ENCODE measurements at regions not wholly inside any gene's neighbourhood (a gene's known extent, or its start where the extent isn't known, plus 50 kb on each side); places are given as distances from the start of the nearest gene placed in this dataset.

GRCh38 chr3:67977762-67978161 lies 323.4 kb upstream of the SUCLG2 start (continued):
- TF ChIP-seq BRCA1 (IDR thresholded peaks at IDR 0.05; ENCODE audit: low read depth, low read length) = no peak

GRCh38 chr3:67976663-67977062 lies 322.3 kb upstream of the SUCLG2 start:
- TF ChIP-seq TAF1 (IDR thresholded peaks at IDR 0.05; ENCODE audit: low read depth, low read length) (no peak), YY1 (IDR thresholded peaks at IDR 0.05; ENCODE audit: low read depth, low read length) (no peak), CTBP2 (IDR thresholded peaks at IDR 0.05; ENCODE audit: borderline replicate concordance, insufficient read depth, insufficient read length, low read length) (no peak), BCL11A (IDR thresholded peaks at IDR 0.05; ENCODE audit: low read depth in 2 of 2, low read length in 2 of 2) (no peak), GABPA (IDR thresholded peaks at IDR 0.05; ENCODE audit: borderline replicate concordance, insufficient read depth, low read length) (no peak), CHD2 (IDR thresholded peaks at IDR 0.05; ENCODE audit: low read length) (no peak), E2F6 (IDR thresholded peaks at IDR 0.05) (no peak), EZH2 (IDR thresholded peaks at IDR 0.05; ENCODE audit: low read depth, low read length, severe bottlenecking) (no peak), FOSL1 (IDR thresholded peaks at IDR 0.05; ENCODE audit: insufficient read depth, low read depth, low read length) (no peak), CHD1 (IDR thresholded peaks at IDR 0.05; ENCODE audit: low read depth, low read length) (no peak)
- POLR2A ChIA-PET (ENCODE audit: partially characterized antibody) = no interaction called here
- Histone ChIP-seq H3K4ac (replicated peaks; ENCODE audit: insufficient read length, low read depth, low read length) (no peak overlapping the region), H2BK5ac (ENCODE audit: low read depth, low read length) (no peak overlapping the region), H3K9ac (replicated peaks in 1 of 4; ENCODE audit: extremely low read depth in 1 of 4, low read depth in 3 of 4, low read length in 3 of 4) (no peak overlapping the region), H4K8ac (ENCODE audit: extremely low read depth, insufficient read depth, low read length) (no peak overlapping the region), H2BK12ac (ENCODE audit: low read depth, low read length) (no peak overlapping the region), H3K27ac (ENCODE audit: low read depth, low read length) (no peak overlapping the region), H3K56ac (replicated peaks; ENCODE audit: insufficient read length, low read depth, low read length) (no peak overlapping the region), H3K79me1 (ENCODE audit: low read depth, low read length) (no peaks in the 10 kb centered on the region), H2BK20ac (ENCODE audit: low read length) (no peak overlapping the region), H2BK120ac (replicated peaks; ENCODE audit: low read depth, low read length) (no peak overlapping the region), H3K14ac (ENCODE audit: insufficient read length) (no peak overlapping the region), H3K4me1 (replicated peaks in 1 of 4; ENCODE audit: control insufficient read depth in 3 of 4, insufficient read depth in 4 of 4, low read length in 3 of 4) (peaks cover 0 to 3% (median 0%) of the 10 kb centered on the region in 4 experiments; a peak in 1 of 7 replicates), H3K23ac (ENCODE audit: insufficient read length) (no peak overlapping the region), H4K20me1 (replicated peaks in 1 of 2; ENCODE audit: control insufficient read depth in 1 of 2, insufficient read depth in 2 of 2, low read length in 2 of 2) (no peaks in the 10 kb centered on the region), H2AFZ (ENCODE audit: low read length) (no peak overlapping the region), H3K36me3 (ENCODE audit: control insufficient read depth in 2 of 4, insufficient read depth in 4 of 4, low read length in 3 of 4) (no peaks in the 10 kb centered on the region), H3K9me3 (ENCODE audit: insufficient read depth in 2 of 2, low read depth in 1 of 2, low read length in 1 of 2) (no peaks in the 10 kb centered on the region), H3K4me3 (ENCODE audit: extremely low read depth in 1 of 4, insufficient read depth in 2 of 4, low read depth in 3 of 4, low read length in 4 of 4) (no peak overlapping the region), H2BK15ac (ENCODE audit: low read length) (no peak overlapping the region), H3K23me2 (ENCODE audit: low read depth, low read length) (no peaks in the 10 kb centered on the region), H4K5ac (ENCODE audit: insufficient read length, low read depth, low read length) (no peak overlapping the region), H3K27me3 (replicated peaks in 1 of 4; ENCODE audit: control insufficient read depth in 3 of 4, extremely low read depth in 1 of 4, insufficient read depth in 3 of 4, low read length in 3 of 4) (no peaks in the 10 kb centered on the region), H3K4me2 (ENCODE audit: insufficient read depth in 1 of 2, low read depth in 2 of 2, low read length in 2 of 2) (no peak overlapping the region), H2AK5ac (ENCODE audit: low read depth, low read length) (no peak overlapping the region), H4K91ac (replicated peaks; ENCODE audit: insufficient read length, low read length) (no peak overlapping the region), H3K18ac (ENCODE audit: extremely low read depth, low read length) (no peak overlapping the region), H3K79me2 (ENCODE audit: control insufficient read depth in 1 of 2, insufficient read depth in 2 of 2, low read length in 2 of 2) (no peaks in the 10 kb centered on the region)
- DNase-seq (ENCODE audit: low read depth in 1 of 2, low spot score in 2 of 2) (no peak), FAIRE-seq (no peak)
- CTCF ChIA-PET (ENCODE audit: partially characterized antibody) = no interaction called here
- WGBS, 2 experiments (ENCODE audit: extremely low coverage in 1 of 2, insufficient coverage in 1 of 2, insufficient read length in 1 of 2, insufficient replicate concordance in 2 of 2, low coverage in 1 of 2, low lambda C conversion rate in 2 of 2, missing lambda C conversion rate in 1 of 2) = 96% methylated on average over 2 of the region's 2 CpGs; no CpG with 5 or more reads in 1 of the 2 experiments
